Chondrocyte (in vitro differentiated cells): ENCODE measurements at regions not wholly inside any gene's neighbourhood (a gene's known extent, or its start where the extent isn't known, plus 50 kb on each side); places are given as distances from the start of the nearest gene placed in this dataset.

Experiments used
- DNase-seq: peaks from one replicate; pipeline ENCODE4 v3.0.0; 2021; ENCODE audit warnings: mixed read lengths, low spot score
- H3K27ac Mint-ChIP-seq: one replicate; pipeline ENCODE4 v1.8.0; 2021; ENCODE audit warnings: mild to moderate bottlenecking, moderate library complexity, mixed read lengths; ENCODE audit not compliant: unreplicated experiment
- H3K27me3 Mint-ChIP-seq: 2 replicates; pipeline ENCODE4 v1.8.0; 2021; ENCODE audit warnings: low read depth, mixed read lengths
- H3K36me3 Mint-ChIP-seq: 2 replicates; pipeline ENCODE4 v1.8.0; 2021; ENCODE audit warnings: low read depth, mixed read lengths
- H3K4me1 Mint-ChIP-seq: 2 replicates; pipeline ENCODE4 v1.8.0; 2021; ENCODE audit warnings: low read depth, mild to moderate bottlenecking, mixed read lengths
- H3K4me3 Mint-ChIP-seq: one replicate; pipeline ENCODE4 v1.8.0; 2021; ENCODE audit warnings: mild to moderate bottlenecking, moderate library complexity, mixed read lengths; ENCODE audit not compliant: unreplicated experiment
- H3K9me3 Mint-ChIP-seq: 2 replicates; pipeline ENCODE4 v1.8.0; 2021; ENCODE audit warnings: low read depth, mixed read lengths
- CTCF ChIP-seq: fragments of 200-600 bp; sonication (generic); IDR thresholded peaks from 2 replicates; pipeline ENCODE4 v1.5.0; 2021; ENCODE audit warnings: antibody characterized with exemption, mild to moderate bottlenecking, moderate library complexity

GRCh38 chr10:80786322-80786721, 248.6 kb downstream of the SH2D4B start:
- Mint-ChIP-seq H3K4me1 (no peaks in the 10 kb centered on the region), H3K36me3 (no peaks in the 10 kb centered on the region), H3K27me3 (peaks cover 3% of the 10 kb centered on the region), H3K9me3 (no peaks in the 10 kb centered on the region), H3K27ac (no peak overlapping the region), H3K4me3 (no peak overlapping the region)
- TF ChIP-seq CTCF, result no peak
- no peak for DNase-seq

DNA sequence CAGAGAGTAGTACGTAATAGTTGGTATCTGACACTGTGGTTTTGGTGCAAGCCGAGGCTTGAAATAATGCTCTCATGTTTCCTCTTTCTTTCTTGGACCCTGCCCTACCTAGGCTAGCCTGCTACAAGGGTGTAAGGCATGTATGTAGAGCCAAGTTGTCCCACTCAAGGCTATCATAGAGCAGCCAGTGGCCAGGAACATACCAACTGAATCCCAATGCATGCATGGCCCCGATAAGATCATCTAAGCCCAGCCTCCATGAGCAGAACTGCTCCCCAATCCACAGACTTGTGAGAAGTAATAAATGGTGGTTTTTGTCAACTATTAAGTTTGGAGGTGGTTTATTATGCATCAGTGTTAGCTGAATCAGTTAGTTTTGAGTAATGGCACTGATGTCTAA, 250.2 kb downstream of the SH2D4B start:
- TF ChIP-seq CTCF, result no peak
- no peak for DNase-seq
- Mint-ChIP-seq H3K27me3 (no peaks in the 10 kb centered on the region), H3K4me3 (no peak overlapping the region), H3K36me3 (no peaks in the 10 kb centered on the region), H3K27ac (no peak overlapping the region), H3K9me3 (no peaks in the 10 kb centered on the region), H3K4me1 (no peaks in the 10 kb centered on the region)

- H3K27ac Mint-ChIP-seq, result no peak overlapping the region
- H3K27me3 Mint-ChIP-seq, result peaks cover 3% of the 10 kb centered on the region
- no peaks in the 10 kb centered on the region for H3K4me1 Mint-ChIP-seq
- no peak for DNase-seq
- no peak for TF ChIP-seq CTCF
- H3K9me3 Mint-ChIP-seq, result no peaks in the 10 kb centered on the region
- no peak overlapping the region for H3K4me3 Mint-ChIP-seq
- no peaks in the 10 kb centered on the region for H3K36me3 Mint-ChIP-seq
Measured at GRCh38 chr10:80794994-80795393, 257.3 kb downstream of the SH2D4B start.

- DNase-seq, result no peak
- Mint-ChIP-seq H3K4me3 (no peak overlapping the region), H3K36me3 (no peaks in the 10 kb centered on the region), H3K9me3 (peaks cover 7% of the 10 kb centered on the region), H3K27ac (no peak overlapping the region), H3K4me1 (no peaks in the 10 kb centered on the region), H3K27me3 (no peaks in the 10 kb centered on the region)
- no peak for TF ChIP-seq CTCF
Measured at GRCh38 chr10:80805343-80806020, 267.8 kb downstream of the SH2D4B start.

DNA sequence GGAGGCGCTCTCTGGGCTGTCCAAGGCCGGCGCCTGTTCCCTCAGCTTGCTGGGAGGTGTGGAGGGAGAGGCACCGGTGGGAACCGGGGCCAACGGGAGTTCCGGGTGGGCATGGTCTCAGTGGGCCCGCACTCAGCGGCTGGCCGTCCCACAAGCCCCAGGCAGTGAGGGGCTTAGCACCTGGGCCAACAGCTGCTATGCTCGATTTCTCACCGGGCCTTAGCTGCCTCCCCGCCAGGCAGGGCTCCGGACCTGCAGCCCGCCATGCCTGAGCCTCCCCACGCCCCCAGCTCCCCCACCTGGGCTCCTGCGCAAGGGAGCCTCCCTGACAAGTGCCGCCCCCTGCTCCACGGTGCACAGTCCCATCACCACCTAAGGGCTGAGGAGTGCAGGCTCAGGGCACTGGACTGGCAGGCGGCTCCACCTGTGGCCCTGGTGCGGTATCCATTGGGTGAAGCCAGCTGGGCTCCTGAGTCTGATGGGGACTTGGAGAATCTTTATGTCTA, 276.5 kb downstream of the SH2D4B start:
- Mint-ChIP-seq H3K9me3 (peaks cover 25% of the 10 kb centered on the region), H3K4me1 (no peaks in the 10 kb centered on the region), H3K27me3 (no peaks in the 10 kb centered on the region), H3K4me3 (no peak overlapping the region), H3K27ac (no peak overlapping the region), H3K36me3 (peaks cover 2% of the 10 kb centered on the region)
- no peak for TF ChIP-seq CTCF
- DNase-seq, result no peak
